Calu3 (cell line): ENCODE measurements at regions not wholly inside any gene's neighbourhood (a gene's known extent, or its start where the extent isn't known, plus 50 kb on each side); places are given as distances from the start of the nearest gene placed in this dataset.

Source experiments
- BruUV-seq: library from RNA; stranded (reverse); fragments of 400-500 nt; replicated peaks from 2 replicates; lab custom pipeline; 2021; lab: Mats Ljungman, UMichigan
- CTCF ChIA-PET: fragments of 300-600 bp; sonication (Branson Sonifier 250); formaldehyde crosslinking; loops from one replicate; lab custom pipeline; 2022; ENCODE audit warnings: antibody characterized with exemption; lab: Charles Lee
- DNase-seq: peaks from one replicate; pipeline ENCODE4 v3.0.0; 2022
- H3K27ac Mint-ChIP-seq: one replicate; pipeline ENCODE4 v1.8.0; 2022; ENCODE audit warnings: mixed read lengths; ENCODE audit not compliant: unreplicated experiment
- H3K27me3 Mint-ChIP-seq: one replicate; pipeline ENCODE4 v1.8.0; 2022; ENCODE audit warnings: mixed read lengths; ENCODE audit not compliant: unreplicated experiment
- H3K36me3 Mint-ChIP-seq: one replicate; pipeline ENCODE4 v1.8.0; 2022; ENCODE audit warnings: mild to moderate bottlenecking, moderate library complexity, mixed read lengths; ENCODE audit not compliant: insufficient read depth, unreplicated experiment
- H3K4me1 Mint-ChIP-seq: one replicate; pipeline ENCODE4 v1.8.0; 2022; ENCODE audit warnings: mild to moderate bottlenecking, low read depth, mixed read lengths; ENCODE audit not compliant: unreplicated experiment
- H3K4me3 Mint-ChIP-seq: one replicate; pipeline ENCODE4 v1.8.0; 2022; ENCODE audit warnings: mild to moderate bottlenecking, low read depth, moderate library complexity, mixed read lengths; ENCODE audit not compliant: unreplicated experiment
- H3K9me3 Mint-ChIP-seq: one replicate; pipeline ENCODE4 v1.8.0; 2022; ENCODE audit warnings: low read depth, mixed read lengths; ENCODE audit not compliant: unreplicated experiment
- CTCF ChIP-seq: fragments of 200-600 bp; IDR thresholded peaks from one replicate; pipeline ENCODE4 v1.8.0; 2022; ENCODE audit warnings: antibody characterized with exemption; ENCODE audit not compliant: unreplicated experiment
- intact Hi-C: fragments of 100-400 bp; cut with micrococcal nuclease; formaldehyde crosslinking; loops from one replicate; pipeline ENCODE4 v1.10.0; 2022; ENCODE audit not compliant: unreplicated experiment

GRCh38 chr14:101330416-101331140 is 230.7 kb upstream of the DIO3 start:
- intact Hi-C loops, result no loop called here
- Mint-ChIP-seq H3K4me1 (no peaks in the 10 kb centered on the region), H3K4me3 (no peak overlapping the region), H3K27me3 (peaks cover 39% of the 10 kb centered on the region), H3K27ac (no peak overlapping the region), H3K9me3 (no peaks in the 10 kb centered on the region), H3K36me3 (no peaks in the 10 kb centered on the region)
- no TSS peak for BruUV-seq
- CTCF ChIA-PET, result no interaction called here
- no peak for DNase-seq
- no peak for TF ChIP-seq CTCF

GRCh38 chr14:101331141-101331525 is 230.2 kb upstream of the DIO3 start:
- BruUV-seq, result no TSS peak
- no peak for DNase-seq
- no peak overlapping the region for H3K27ac Mint-ChIP-seq
- intact Hi-C loops, result no loop called here
- no peaks in the 10 kb centered on the region for H3K9me3 Mint-ChIP-seq
- H3K27me3 Mint-ChIP-seq, result peaks cover 45% of the 10 kb centered on the region
- H3K4me1 Mint-ChIP-seq, result no peaks in the 10 kb centered on the region
- no peak overlapping the region for H3K4me3 Mint-ChIP-seq
- CTCF ChIA-PET, result no interaction called here
- no peak for TF ChIP-seq CTCF
- no peaks in the 10 kb centered on the region for H3K36me3 Mint-ChIP-seq

GRCh38 chr14:101331661-101332169 is 229.6 kb upstream of the DIO3 start:
- Mint-ChIP-seq H3K4me1 (peaks cover under 1% of the 10 kb centered on the region), H3K36me3 (no peaks in the 10 kb centered on the region), H3K9me3 (no peaks in the 10 kb centered on the region), H3K27me3 (peaks cover 51% of the 10 kb centered on the region), H3K4me3 (no peak overlapping the region), H3K27ac (no peak overlapping the region)
- intact Hi-C loops, result no loop called here
- no TSS peak for BruUV-seq
- no peak for DNase-seq
- no peak for TF ChIP-seq CTCF
- CTCF ChIA-PET, result no interaction called here

GRCh38 chr14:101332281-101332680 is 229.0 kb upstream of the DIO3 start:
- H3K9me3 Mint-ChIP-seq, result no peaks in the 10 kb centered on the region
- CTCF ChIA-PET, result no interaction called here
- H3K27me3 Mint-ChIP-seq, result peaks cover 56% of the 10 kb centered on the region
- no peak overlapping the region for H3K27ac Mint-ChIP-seq
- peaks cover 6% of the 10 kb centered on the region for H3K4me1 Mint-ChIP-seq
- H3K36me3 Mint-ChIP-seq, result no peaks in the 10 kb centered on the region
- no peak overlapping the region for H3K4me3 Mint-ChIP-seq
- no peak for DNase-seq
- TF ChIP-seq CTCF, result no peak
- intact Hi-C loops, result no loop called here
- no TSS peak for BruUV-seq
